Endometrium (tissue), 2 donors: ENCODE measurements at regions not wholly inside any gene's neighbourhood (a gene's known extent, or its start where the extent isn't known, plus 50 kb on each side); places are given as distances from the start of the nearest gene placed in this dataset.

ENCODE experiments used
- FAIRE-seq: peaks from 2 replicates; lab custom pipeline; 2012; peaks lifted over from hg19 to GRCh38; lab: Jason Lieb, UNC
- donor health status: control.
- donor health status: control.

- no peak for FAIRE-seq
These were observed 441.2 kb upstream of the ANO3 start for GRCh38 chr11:25890626-25891260.

- FAIRE-seq: no peak
These were observed 440.0 kb upstream of the ANO3 start for GRCh38 chr11:25891960-25892359.

GRCh38 chr11:25899617-25900160 is 432.2 kb upstream of the ANO3 start:
- FAIRE-seq: no peak

- FAIRE-seq: no peak
These were observed 431.1 kb upstream of the ANO3 start for GRCh38 chr11:25900814-25901213.

- FAIRE-seq: peak; percentile 87
These were observed 430.5 kb upstream of the ANO3 start for GRCh38 chr11:25901415-25901814.

GRCh38 chr11:25902476-25902875 is 429.5 kb upstream of the ANO3 start:
- FAIRE-seq: no peak

GRCh38 chr11:25908726-25909125 is 423.2 kb upstream of the ANO3 start:
- no peak for FAIRE-seq

GRCh38 chr11:25910086-25910485 is 421.8 kb upstream of the ANO3 start:
- FAIRE-seq: no peak

- FAIRE-seq: no peak
These were observed 411.6 kb upstream of the ANO3 start for GRCh38 chr11:25920356-25920755.

GRCh38 chr11:25924586-25924985 is 407.3 kb upstream of the ANO3 start:
- no peak for FAIRE-seq

- no peak for FAIRE-seq
These were observed 406.6 kb upstream of the ANO3 start for GRCh38 chr11:25925359-25925758.

GRCh38 chr11:25927411-25927953 is 404.4 kb upstream of the ANO3 start:
- no peak for FAIRE-seq

- FAIRE-seq: peak; percentile 18
These were observed 403.9 kb upstream of the ANO3 start for GRCh38 chr11:25928076-25928475.

- no peak for FAIRE-seq
These were observed 393.0 kb upstream of the ANO3 start for GRCh38 chr11:25938952-25939351.

GRCh38 chr11:25939691-25940090 is 392.2 kb upstream of the ANO3 start:
- no peak for FAIRE-seq

GRCh38 chr11:25941353-25941752 is 390.6 kb upstream of the ANO3 start:
- no peak for FAIRE-seq

GRCh38 chr11:25943031-25943430 is 388.9 kb upstream of the ANO3 start:
- no peak for FAIRE-seq

- FAIRE-seq: no peak
These were observed 387.9 kb upstream of the ANO3 start for GRCh38 chr11:25943777-25944661.

GRCh38 chr11:25949918-25950317 is 382.0 kb upstream of the ANO3 start:
- no peak for FAIRE-seq

- FAIRE-seq: no peak
These were observed 378.9 kb upstream of the ANO3 start for GRCh38 chr11:25953006-25953405.

GRCh38 chr11:25958045-25958444 is 373.9 kb upstream of the ANO3 start:
- FAIRE-seq: no peak

- peak; percentile 57 for FAIRE-seq
These were observed 370.4 kb upstream of the ANO3 start for GRCh38 chr11:25961539-25961938.
